Erythroblast (primary cell): ENCODE measurements at regions not wholly inside any gene's neighbourhood (a gene's known extent, or its start where the extent isn't known, plus 50 kb on each side); places are given as distances from the start of the nearest gene placed in this dataset.

Experiments used
- GATA1 ChIP-seq: IDR thresholded peaks from 2 replicates; pipeline ENCODE4 v1.6.1; 2011; ENCODE audit warnings: low read depth, mild to moderate bottlenecking, control low read depth, low read length, moderate library complexity
- POLR2A ChIP-seq: IDR thresholded peaks from 2 replicates; pipeline ENCODE4 v1.6.1; 2011; ENCODE audit warnings: mild to moderate bottlenecking, low read length

- TF ChIP-seq POLR2A (no peak), GATA1 (no peak)
These were observed 168.3 kb downstream of the KIF20B start for GRCh38 chr10:89869592-89870156.
